C4-2B (cell line): ENCODE measurements at regions not wholly inside any gene's neighbourhood (a gene's known extent, or its start where the extent isn't known, plus 50 kb on each side); places are given as distances from the start of the nearest gene placed in this dataset.

Experiments used
- ZFX ChIP-seq: fragments of 450-650 bp; IDR thresholded peaks from 2 replicates; pipeline ENCODE4 v1.6.1; 2017
- TF ChIP-seq, protein P1 (sequence below): fragments of 450-650 bp; conservative IDR thresholded peaks from 2 replicates; pipeline ENCODE4 v1.5.1; 2017; ENCODE audit warnings: mild to moderate bottlenecking

DNA sequence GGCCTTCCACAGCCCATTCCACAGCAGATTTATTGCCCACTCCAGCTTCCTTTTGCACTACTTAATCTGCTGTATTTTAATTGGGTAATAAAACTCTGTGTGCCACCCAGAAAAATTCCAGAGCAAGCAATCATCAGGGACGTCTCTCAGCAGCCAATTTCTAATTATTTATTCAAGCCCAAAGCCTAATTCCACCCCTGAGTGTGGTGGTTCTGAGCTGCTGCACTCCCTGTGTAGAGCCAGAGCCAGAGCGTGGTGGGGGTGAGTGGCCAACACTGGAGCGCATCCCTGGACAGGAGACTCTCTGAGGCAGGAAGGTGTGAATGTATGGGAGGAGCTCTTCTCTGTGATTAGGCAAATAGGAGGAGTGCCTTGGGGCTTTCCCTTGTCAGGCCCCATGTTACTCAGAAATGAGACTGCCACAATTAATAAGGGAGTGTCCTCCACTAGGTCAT is 66.1 kb downstream of the CD24 start:
- TF ChIP-seq, protein P1, sequence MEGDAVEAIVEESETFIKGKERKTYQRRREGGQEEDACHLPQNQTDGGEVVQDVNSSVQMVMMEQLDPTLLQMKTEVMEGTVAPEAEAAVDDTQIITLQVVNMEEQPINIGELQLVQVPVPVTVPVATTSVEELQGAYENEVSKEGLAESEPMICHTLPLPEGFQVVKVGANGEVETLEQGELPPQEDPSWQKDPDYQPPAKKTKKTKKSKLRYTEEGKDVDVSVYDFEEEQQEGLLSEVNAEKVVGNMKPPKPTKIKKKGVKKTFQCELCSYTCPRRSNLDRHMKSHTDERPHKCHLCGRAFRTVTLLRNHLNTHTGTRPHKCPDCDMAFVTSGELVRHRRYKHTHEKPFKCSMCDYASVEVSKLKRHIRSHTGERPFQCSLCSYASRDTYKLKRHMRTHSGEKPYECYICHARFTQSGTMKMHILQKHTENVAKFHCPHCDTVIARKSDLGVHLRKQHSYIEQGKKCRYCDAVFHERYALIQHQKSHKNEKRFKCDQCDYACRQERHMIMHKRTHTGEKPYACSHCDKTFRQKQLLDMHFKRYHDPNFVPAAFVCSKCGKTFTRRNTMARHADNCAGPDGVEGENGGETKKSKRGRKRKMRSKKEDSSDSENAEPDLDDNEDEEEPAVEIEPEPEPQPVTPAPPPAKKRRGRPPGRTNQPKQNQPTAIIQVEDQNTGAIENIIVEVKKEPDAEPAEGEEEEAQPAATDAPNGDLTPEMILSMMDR: no peak
- no peak for TF ChIP-seq ZFX
